GM19452 (cell line): ENCODE measurements at regions not wholly inside any gene's neighbourhood (a gene's known extent, or its start where the extent isn't known, plus 50 kb on each side); places are given as distances from the start of the nearest gene placed in this dataset.

Experiments
- ATAC-seq: cut with Tn5 transposase; IDR thresholded peaks from one replicate; pipeline ENCODE4 v1.9.1; 2021; ENCODE audit not compliant: unreplicated experiment

DNA sequence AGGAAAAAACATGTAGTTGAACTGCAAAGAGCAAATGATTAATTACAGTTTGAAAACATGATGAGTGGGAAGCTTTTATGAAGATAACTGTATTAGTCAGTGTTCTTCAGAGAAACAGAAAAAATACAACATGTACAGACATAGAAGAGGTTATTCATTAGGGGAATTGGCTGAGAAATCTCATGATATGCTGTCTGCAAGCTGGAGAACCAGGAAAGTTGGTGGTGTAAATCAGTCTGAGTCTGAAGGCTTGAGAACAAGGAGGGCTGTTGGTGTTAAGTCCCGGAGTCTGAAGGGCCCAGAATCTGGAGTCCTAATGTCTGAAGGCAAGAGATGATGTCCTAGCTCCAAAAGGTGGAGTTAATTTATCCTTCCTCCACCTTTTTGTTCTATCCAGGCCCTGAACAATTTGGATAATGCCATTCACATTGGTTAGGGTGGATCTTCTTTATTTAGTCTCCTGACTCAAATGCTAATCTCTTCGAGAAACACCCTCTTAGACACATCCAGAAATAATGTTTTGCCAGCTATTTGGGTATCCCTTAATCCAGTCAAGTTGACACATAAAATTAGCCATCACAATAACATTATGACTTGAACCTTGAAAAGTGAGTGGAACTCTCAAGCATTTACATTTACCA is 672.9 kb upstream of the PTBP2 start:
- no peak for ATAC-seq

DNA sequence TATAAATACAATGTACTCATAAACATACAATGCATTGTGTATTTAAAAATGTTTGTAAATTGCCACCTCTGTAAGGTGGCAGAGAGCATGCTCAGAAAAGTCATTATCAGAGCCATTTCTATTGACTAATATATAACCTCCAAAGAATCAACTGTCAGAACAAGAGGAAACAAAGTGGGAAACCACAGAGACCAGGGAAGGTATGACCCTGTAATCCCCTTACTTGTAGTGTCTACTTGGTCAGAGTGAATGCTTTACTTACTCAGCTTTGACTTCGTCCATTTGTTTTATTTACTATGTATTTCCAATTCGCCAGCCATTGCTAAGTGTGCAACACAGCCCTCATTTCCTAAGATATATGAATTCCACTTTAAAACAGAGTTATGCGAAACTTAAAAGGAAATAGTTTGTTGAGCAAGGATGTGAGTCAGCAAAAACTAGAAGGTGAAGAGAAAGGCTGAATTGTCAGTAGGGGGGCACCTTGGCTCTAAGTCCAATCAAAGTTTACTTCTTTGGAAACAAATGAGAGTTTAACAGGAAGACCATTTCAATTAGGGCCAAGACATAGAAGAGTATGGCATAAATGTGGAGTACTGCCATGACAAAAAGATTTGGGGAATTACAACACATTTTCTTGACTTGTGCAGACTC is 671.7 kb upstream of the PTBP2 start:
- ATAC-seq = no peak

DNA sequence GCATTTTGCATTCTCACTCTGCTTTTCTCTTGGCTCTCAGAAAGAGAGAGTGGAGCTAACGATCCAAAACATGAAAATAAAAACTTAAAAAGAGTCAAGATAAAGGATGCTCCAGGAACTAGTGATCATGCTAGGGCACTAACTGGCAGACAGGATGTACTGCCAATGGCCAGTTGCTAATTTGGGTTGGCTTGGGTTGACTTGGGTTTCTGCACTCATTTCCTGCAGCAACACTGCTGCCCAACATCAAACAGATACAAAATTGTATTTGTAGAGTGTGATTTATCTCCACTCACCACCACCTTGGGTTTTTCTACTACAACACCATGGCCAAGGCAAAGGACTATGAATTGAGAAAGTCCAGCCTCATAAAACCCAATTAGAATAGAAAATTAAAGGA is 662.3 kb upstream of the PTBP2 start:
- no peak for ATAC-seq

DNA sequence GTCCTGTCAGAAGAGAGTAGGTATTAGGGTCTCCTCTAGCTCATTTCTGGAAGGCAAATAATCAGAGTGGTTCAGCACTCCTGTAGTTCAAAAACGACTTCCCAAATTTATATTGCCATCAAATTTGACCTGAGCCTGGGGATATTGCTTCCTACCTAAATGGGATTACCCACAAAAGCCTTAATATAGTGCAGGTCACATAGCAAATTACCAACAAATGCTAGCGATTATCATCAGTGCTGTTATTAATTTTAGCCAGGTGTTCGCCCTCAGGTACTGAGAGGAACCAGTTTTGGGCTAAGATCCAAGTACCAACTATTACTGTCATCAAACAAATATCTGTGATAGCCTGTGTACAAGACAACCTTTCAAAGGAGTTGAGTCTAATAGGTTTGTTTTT is 661.8 kb upstream of the PTBP2 start:
- ATAC-seq = no peak

DNA sequence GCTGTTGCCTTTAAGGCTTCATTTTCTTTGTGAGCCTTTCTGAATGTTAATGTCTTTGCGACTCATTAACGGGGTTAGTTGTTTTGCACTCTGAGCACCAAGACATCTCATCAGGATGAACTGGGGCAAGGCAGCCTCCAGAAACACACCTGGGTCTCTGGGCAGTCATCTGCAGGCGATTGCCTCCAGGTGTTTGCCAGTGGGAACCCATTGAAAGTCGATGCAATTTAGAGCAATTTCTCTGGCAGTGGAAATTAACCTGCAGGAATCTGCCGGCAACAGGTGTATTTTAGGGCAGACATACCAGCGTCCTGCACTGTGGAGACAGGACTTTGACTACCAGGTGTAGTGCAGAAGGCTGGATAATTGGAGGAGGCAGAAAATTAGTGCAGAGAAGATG is 661.0 kb upstream of the PTBP2 start:
- no peak for ATAC-seq

DNA sequence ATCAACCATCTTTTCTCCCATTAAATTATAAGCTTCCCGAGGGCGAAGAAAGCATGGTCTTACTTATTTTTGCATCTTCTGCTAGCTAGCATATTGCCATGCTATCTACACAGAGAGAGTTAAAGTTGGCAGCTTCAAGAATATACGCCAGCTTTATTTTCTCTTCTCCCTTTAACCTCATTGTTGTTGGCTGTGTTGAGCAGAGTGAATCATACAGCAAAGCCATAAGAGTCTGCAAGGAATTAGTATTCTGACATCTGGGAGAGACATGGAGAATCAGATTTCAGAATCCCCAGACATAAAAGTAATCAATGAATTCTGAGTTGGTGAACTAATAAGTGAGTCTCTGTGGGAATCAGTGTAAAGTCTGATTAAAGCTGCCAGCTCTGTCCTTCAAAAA is 649.6 kb upstream of the PTBP2 start:
- ATAC-seq = no peak

DNA sequence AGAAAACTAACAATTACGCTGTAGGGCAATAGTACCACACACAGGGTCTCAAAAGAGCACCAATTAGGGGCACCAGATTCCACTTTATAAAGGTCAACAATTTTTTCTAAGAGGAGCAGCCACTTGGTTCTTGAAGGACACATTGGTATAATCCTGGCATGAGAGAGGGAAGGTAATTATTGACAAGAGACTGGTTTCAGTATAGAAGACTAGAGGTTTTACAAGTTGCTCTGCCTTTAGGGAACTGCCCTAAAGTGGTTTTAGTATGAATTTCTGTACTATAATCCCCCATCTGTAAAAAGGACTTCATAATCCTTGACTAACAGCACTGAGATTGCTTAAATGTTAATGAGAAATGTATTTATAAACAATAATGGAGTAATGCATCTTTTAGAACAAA is 648.5 kb upstream of the PTBP2 start:
- peak; percentile 70 for ATAC-seq

DNA sequence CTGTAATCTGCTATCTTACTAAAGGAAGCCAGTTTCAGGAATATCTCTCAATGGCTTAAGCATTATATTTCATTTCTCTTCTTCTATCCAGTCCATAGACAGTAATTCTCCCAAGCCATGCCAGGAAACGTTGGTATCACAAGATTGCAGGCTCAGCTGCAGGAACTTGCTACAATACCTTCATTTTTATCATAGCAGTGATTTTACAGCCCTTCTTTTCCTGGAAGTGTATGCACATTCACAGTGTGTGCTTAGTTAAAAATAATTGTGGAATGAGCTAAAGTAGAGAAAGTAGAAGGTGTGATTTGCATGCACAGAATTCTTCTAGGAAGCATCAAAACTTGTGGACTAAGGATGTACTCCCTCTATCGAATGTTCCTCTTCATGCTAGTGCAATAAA is 647.2 kb upstream of the PTBP2 start:
- no peak for ATAC-seq

DNA sequence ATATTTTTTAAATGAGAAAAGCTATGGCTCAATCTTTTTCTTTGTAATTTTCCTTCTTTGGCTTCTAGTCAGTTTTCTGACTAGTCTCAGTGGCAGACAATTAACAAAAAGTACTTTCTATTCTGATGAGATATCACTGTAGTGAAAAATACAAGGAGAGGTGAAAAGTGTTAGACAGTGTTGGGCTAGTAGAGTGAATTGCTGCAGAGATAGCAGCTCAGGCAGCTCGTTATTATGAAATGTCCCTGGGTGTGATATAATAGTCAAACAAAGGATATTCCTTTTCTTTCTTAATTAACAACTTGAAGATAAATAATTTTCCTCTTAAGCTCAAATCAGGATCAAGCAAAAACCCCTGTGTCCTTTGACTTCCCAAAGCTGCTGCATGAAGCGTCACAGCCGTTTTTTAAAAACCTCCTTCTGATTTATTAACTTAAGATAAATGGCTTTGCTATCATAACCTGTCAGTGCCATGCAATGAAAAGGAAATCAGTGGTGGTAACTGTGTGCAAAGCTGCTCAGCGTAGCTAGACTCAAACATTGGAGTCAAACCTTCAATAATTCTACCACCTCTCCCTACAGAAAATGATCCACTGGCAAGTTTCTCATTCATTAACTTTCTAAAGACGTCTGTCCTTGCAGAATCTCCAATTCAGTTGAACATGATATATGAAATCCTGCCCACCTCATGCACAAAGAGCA is 646.6 kb upstream of the PTBP2 start:
- ATAC-seq = no peak

DNA sequence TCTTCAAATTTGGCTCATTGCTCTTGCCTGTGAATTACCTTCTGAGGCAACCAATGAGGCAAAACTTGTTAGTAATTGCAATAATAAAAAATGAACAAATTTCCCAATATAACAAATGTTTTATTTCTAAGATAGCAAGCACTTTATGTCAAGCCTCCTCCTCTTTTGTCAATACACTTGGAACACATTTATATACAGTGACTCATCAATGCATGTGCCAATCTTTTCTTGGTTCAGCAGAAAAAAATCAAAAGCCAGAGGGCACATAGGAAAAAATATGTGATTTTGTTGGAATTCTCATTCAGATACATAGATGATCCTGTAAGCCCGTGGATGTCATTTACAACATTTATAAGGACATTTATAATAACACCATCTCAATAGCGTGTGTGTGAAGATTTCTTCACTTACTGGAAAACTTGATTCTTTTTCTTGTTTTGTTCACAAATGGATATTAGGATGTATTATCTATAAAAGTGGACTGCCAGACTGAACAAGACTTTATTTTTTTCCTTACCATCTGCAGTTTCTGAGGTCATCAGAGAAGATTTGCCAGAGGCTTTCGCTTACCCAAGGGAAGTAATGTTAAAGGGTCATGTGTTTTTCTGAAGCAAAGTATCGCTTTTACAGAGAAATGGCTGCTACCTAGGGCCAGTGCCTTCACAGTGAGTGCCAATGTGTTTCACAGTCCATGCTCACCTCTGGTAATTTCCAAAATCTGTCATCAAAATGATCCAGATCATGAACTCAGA is 645.7 kb upstream of the PTBP2 start:
- no peak for ATAC-seq

DNA sequence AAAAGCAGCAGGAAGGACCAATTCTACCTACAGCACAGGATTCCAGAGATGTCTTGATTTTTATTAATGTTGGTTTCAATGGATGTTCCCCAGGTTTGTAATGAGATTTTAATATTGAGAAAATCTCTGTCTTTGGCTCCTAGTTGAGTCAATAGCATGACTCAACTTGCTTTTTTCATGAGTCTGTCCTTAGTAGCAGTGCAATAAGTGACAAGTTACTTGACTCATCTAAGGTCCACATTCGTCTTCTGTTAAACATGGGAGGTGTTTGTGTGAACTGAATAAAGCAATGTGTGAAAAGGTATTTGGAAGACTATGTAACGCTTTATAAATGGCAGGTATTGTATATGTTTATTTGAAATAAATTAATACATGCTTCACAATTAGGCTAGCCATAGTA is 645.0 kb upstream of the PTBP2 start:
- ATAC-seq = no peak

DNA sequence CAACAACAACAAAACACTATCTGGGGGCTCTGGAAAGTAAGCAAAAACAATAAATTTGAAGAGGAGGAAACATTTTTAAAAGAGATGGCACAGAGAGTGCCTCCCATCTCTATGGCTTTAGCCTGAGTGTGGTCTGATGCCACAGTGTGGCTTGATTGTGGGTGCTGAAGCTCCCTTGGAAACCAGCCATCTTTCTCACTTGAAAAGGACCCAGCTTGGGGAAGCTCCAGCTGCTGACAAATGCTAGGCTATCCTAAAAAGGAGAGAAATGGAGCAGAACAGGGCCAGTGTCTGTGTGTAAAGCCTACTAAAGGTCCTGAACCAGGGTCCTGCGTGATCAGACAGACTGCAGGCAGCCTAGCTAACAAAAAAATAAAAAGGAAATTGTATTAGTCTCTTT is 642.0 kb upstream of the PTBP2 start:
- no peak for ATAC-seq

DNA sequence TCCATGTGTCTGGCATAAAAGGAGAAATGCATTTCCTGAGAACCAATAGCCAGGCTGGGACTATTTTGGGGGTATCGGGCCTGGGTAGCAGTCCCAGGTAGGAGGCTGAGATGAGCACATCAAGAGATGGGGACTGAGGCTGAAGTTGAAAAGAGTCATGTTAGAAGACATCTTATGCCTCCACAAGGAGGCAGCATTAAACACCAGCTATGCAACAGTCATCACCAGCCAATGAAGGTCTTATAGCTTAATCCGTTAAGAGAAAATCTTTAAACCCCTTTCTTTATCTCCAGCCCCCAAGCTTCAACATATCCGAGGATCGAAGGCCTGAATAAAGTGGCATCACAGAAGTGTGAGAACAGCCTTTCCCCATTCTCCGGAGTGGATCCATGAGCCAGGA is 640.7 kb upstream of the PTBP2 start:
- ATAC-seq = no peak

DNA sequence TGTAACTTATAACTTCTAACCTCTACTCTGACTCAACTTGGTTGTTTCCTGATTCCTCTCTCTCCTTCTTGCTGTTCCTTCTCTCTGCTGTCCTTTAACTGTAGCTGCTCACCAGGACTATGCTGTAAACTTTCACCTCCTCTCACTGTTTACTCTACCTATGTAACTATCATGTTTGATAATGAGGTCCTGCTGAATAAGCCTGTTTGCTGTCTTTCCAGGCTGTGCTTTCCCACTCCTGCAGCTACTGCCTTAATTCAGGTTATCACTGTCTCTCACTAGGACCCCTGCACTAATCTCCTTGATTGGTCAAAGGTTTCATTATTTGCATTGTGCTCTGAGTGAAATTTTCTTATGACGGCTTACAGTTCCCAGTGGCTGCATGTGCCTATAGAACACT is 633.9 kb upstream of the PTBP2 start:
- no peak for ATAC-seq

DNA sequence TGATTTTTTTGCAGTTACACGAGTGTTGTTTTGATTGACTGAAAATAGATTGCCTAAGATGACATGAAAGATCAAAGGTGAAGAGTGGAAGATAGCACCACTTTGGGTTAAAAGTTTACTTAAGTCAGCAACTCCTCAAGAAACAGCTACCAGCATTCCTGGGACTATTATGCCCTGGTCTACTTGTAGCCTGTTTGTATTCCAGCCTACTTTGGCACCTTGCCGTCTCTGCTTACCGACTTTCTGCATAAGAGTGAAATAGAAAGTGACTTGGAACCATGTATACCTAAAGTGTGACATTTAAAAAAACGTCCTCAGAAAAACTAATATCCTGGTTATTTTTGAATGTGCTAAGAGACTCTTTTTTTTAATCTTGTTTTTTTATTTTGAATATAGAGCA is 631.5 kb upstream of the PTBP2 start:
- no peak for ATAC-seq

DNA sequence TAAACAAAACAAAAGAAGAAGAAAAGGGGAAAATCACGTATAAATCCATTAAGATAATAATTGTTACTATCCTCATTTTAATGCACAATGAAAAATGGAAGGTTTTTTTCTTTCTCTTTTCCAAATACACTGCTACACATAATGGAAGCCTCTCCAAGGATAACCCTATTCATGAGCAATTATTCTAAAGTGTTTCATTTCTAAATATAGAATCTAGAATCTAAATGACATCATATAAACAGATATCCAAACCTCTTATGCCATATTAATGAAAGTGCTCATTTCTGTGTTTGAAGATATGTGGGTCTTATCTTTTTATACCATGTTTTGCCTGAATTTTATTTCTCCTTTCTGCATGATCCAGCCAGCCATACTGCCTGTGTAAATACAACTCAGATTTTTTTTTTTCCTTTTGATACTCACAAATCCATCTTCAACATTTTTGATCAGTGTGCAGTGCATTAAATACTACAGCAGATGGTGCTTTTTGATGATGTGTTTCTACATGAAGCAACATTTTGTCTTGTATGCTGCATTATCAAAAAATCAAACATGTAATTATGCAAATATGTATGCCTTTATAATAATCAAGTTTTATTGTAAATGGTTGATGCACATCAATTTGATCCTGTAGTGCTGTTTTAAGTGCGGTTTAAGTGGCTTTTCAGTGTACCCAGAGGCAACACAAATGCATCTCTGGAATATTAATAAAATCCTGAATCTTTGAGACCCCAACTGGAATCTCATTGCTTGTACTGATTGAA is 625.6 kb upstream of the PTBP2 start:
- ATAC-seq = no peak

DNA sequence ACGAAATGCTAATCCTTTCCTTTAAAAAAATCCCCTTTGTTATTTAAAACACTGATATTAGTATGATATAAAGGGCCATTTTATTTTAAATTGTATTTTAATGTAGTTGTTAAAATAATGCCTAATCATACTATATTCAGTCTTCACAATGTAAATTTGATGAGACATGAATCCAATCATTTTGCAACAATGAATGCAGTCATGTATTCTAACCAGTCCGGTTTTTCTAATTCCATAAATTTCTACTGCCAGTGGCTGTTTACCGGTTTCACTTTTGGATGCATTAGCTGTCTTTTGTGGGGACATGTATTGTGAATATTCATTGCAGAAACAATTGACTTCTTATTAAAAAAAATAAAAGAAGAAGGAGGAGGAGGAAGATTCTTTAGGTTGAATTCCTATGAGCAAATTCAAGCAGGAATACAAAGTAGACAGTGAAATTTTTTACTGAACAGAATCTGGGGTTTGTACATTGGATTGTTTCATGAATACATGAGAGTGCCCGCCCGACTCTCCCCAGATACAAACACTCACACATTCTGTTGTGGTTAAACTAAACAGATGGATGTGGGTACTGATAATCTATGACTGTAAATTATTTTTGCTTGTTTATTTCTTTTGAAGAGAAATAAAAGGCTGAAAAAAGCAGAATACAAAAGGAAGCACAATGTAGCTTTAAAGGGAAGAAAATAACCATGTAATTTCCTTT is 624.8 kb upstream of the PTBP2 start:
- ATAC-seq = no peak

DNA sequence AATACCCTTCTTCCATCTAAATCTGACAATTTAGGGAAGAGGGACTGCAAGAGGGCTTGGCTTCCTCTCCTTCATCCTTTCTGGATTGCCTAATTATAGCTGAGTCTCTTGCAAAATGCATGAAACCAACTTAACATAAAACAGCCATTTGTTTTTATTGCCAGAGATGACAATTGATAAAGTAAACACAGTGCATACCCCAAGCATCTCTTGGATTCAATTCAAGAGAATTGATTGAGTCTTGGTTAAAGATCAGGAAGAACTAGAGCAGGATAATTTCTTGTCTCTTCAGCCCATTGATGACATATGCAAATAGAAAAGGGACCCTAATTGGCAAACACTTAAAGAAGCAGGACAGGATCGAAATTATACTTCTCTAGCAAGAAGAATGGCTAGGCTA is 617.1 kb upstream of the PTBP2 start:
- no peak for ATAC-seq

DNA sequence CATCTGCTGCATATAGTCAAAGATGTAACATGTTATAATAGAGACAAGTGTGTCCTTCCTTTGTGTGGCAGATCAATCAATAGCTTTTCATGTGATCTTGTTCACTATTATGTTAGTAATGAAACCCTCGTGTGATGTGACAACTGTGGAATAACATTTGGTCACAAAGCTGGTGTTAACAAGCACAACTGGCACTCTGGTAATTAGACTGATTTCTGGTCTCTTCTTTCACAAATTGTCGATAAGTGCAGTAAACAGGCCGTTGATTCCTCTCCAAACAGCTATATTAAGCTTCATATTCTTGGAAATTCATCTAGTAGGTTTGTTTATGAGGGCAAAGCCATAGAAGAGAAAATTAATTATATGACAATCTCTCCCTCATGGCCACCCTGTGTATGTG is 616.7 kb upstream of the PTBP2 start:
- no peak for ATAC-seq

DNA sequence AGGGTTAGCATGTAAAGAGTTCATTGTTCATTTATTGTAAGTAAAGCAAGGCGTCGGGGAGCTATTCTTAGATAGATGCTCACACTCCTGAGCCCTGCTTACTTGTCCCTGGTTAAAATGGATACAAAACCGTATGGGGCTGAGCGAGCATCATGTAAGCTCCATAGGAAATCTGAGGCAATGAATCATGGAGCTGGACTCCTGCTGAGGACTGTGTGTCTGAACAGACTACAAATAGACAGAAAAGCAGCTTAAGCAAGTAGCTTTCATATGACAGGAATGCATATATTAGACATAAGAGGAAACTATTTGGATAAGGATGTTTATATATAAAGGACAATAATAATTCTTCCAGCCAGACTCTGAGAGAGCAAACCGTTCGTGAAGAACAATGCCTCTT is 604.9 kb upstream of the PTBP2 start:
- ATAC-seq = no peak

DNA sequence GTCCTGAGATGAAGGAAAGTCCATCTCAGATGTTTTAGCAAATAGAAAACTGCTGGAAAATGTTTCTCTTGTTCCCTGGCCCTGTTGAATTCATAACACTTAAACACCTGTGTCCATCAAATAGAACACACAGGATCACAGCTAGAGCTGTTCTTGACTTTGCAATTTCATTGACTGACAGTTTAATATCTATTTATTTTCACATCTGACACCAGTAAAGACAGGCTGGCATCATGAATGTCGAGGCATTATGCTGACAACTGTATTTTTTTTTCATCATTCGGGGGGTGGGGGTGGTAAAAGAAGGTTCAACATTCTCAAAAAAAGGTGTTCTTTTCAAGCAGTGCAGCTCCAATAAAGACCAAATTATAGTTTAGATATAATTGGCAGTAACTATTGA is 591.2 kb upstream of the PTBP2 start:
- ATAC-seq = no peak
